SU-DHL-6 (cell line): ENCODE measurements at regions not wholly inside any gene's neighbourhood (a gene's known extent, or its start where the extent isn't known, plus 50 kb on each side); places are given as distances from the start of the nearest gene placed in this dataset.

Experiments
- H2AFZ ChIP-seq: fragments of 200-600 bp; sonication (generic); 2 replicates; pipeline ENCODE4 v1.6.1; 2014; ENCODE audit warnings: low read depth, mild to moderate bottlenecking, moderate library complexity, mixed read lengths, antibody characterized with exemption, low read length; ENCODE audit not compliant: severe bottlenecking
- H3F3A ChIP-seq: fragments of 200-600 bp; shearing (Covaris generic); 2 replicates; pipeline ENCODE4 v1.6.0; 2016; ENCODE audit warnings: antibody characterized with exemption, mild to moderate bottlenecking; ENCODE audit not compliant: insufficient read depth
- H3K27ac ChIP-seq: fragments of 200-600 bp; sonication (generic); 2 replicates; pipeline ENCODE4 v1.5.1; 2016; ENCODE audit warnings: low read depth, mild to moderate bottlenecking, low read length, moderate library complexity, mixed read lengths
- H3K27me3 ChIP-seq: fragments of 200-600 bp; sonication (generic), shearing (Covaris generic); 2 replicates; pipeline ENCODE4 v1.6.0; 2014; ENCODE audit warnings: mild to moderate bottlenecking, low read length
- H3K36me3 ChIP-seq: fragments of 200-600 bp; sonication (generic); 2 replicates; pipeline ENCODE4 v1.6.1; 2014; ENCODE audit warnings: mild to moderate bottlenecking, low read length, mixed read lengths
- H3K4me2 ChIP-seq: fragments of 300-600, 200-600 bp; shearing (Covaris generic), sonication (generic); 2 replicates; pipeline ENCODE4 v1.6.0; 2014; ENCODE audit warnings: low read length, low read depth, mild to moderate bottlenecking; ENCODE audit not compliant: poor library complexity, severe bottlenecking
- H3K4me3 ChIP-seq: fragments of 200-600 bp; sonication (generic); 2 replicates; pipeline ENCODE4 v1.5.1; 2014; ENCODE audit warnings: antibody characterized with exemption, low read length, mild to moderate bottlenecking, mixed read lengths; ENCODE audit not compliant: insufficient read depth, poor library complexity, severe bottlenecking
- H3K79me2 ChIP-seq: fragments of 200-600 bp; sonication (generic); 2 replicates; pipeline ENCODE4 v1.6.1; 2014; ENCODE audit warnings: mild to moderate bottlenecking, low read length, moderate library complexity; ENCODE audit not compliant: insufficient read depth
- H3K9ac ChIP-seq: fragments of 200-600 bp; sonication (generic); 2 replicates; pipeline ENCODE4 v1.7.0; 2014; ENCODE audit warnings: mild to moderate bottlenecking, low read length
- H3K9me2 ChIP-seq: fragments of 200-600 bp; sonication (generic); replicated peaks from 2 replicates; pipeline ENCODE4 v1.6.1; 2014; ENCODE audit warnings: low read length; ENCODE audit not compliant: insufficient read depth
- H3K9me3 ChIP-seq: fragments of 200-600 bp; sonication (generic); 2 replicates; pipeline ENCODE4 v1.6.1; 2014; ENCODE audit warnings: low read length, mixed read lengths; ENCODE audit not compliant: insufficient read depth
- H4K20me1 ChIP-seq: fragments of 200-600 bp; sonication (generic); 2 replicates; pipeline ENCODE4 v1.6.1; 2014; ENCODE audit warnings: low read depth, mild to moderate bottlenecking, antibody characterized with exemption, low read length, moderate library complexity, mixed read lengths
- EZH2phosphoT487 ChIP-seq: fragments of 200-600 bp; sonication (generic), shearing (Covaris generic); conservative IDR thresholded peaks from 2 replicates; pipeline ENCODE4 v1.6.1; 2018; ENCODE audit warnings: mild to moderate bottlenecking, antibody characterized with exemption, low read length, moderate library complexity, mixed read lengths
- TF ChIP-seq, protein P1 (sequence below): fragments of 200-600 bp; sonication (generic); IDR thresholded peaks from one replicate; pipeline ENCODE4 v1.5.1; 2017; ENCODE audit warnings: antibody characterized with exemption, mild to moderate bottlenecking, low read length, moderate library complexity; ENCODE audit not compliant: insufficient read depth, poor library complexity, severe bottlenecking

DNA sequence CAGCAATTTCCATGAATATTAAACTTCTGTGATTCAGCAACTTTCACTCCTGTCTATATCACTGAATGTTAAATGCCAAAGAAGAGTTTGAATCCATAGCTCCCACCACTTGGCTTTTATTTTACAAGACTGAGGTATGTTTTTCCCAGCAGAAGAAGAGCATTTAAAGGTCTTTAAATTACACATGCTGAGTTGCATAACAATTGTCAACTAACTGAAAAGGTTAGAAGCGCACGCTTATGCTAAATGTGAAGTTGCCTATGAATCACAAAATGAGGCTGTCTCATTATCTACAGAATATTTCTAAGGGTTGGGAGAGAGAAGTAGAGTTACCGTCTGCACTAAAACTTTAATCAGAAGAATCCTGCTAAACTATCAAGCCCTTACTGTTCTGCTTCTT is 1086.3 kb downstream of the FAM181B start:
- H3K9me2 ChIP-seq, result no peaks in the 10 kb centered on the region
- no peak overlapping the region for H3K4me2 ChIP-seq
- no peaks in the 10 kb centered on the region for H3K79me2 ChIP-seq
- no peak overlapping the region for H2AFZ ChIP-seq
- H3F3A ChIP-seq, result no peaks in the 10 kb centered on the region
- H4K20me1 ChIP-seq, result no peaks in the 10 kb centered on the region
- no peak overlapping the region for H3K4me3 ChIP-seq
- no peak overlapping the region for H3K9ac ChIP-seq
- no peaks in the 10 kb centered on the region for H3K9me3 ChIP-seq
- H3K27me3 ChIP-seq, result no peaks in the 10 kb centered on the region
- H3K36me3 ChIP-seq, result no peaks in the 10 kb centered on the region
- TF ChIP-seq, protein P1, sequence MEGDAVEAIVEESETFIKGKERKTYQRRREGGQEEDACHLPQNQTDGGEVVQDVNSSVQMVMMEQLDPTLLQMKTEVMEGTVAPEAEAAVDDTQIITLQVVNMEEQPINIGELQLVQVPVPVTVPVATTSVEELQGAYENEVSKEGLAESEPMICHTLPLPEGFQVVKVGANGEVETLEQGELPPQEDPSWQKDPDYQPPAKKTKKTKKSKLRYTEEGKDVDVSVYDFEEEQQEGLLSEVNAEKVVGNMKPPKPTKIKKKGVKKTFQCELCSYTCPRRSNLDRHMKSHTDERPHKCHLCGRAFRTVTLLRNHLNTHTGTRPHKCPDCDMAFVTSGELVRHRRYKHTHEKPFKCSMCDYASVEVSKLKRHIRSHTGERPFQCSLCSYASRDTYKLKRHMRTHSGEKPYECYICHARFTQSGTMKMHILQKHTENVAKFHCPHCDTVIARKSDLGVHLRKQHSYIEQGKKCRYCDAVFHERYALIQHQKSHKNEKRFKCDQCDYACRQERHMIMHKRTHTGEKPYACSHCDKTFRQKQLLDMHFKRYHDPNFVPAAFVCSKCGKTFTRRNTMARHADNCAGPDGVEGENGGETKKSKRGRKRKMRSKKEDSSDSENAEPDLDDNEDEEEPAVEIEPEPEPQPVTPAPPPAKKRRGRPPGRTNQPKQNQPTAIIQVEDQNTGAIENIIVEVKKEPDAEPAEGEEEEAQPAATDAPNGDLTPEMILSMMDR, result no peak
- TF ChIP-seq EZH2phosphoT487, result no peak
- H3K27ac ChIP-seq, result no peak overlapping the region

DNA sequence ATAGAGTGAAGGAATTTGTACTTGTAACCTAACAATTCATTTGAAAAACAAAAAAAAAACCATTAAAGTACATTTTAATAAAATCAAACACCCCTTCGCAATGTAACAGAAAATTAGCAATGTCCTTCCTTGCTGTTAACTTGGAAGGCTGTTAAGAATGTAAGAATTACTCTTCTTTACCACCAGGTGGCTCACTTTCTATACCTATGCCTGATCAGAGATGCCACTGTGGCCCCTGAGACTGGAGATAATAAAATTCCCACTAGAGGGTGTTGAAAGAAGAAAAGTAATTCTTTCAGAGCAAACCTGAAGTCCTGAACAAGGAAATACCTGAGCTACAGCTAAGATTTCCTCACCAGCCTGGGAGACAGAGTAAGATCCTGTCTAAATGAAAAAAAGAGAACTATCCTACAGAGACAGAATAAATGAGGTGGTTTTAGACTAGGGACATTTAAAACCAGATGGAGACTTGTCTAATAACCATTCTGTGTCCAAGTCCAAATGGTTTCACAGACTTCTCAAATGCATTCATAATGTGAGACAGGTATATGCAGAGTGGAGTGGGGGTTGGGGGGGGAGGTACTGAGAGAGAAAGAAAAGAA is 1089.3 kb downstream of the FAM181B start:
- Histone ChIP-seq H3K27me3 (no peaks in the 10 kb centered on the region), H3K27ac (no peak overlapping the region), H3K4me3 (no peak overlapping the region), H3K9me3 (no peaks in the 10 kb centered on the region), H3K79me2 (no peaks in the 10 kb centered on the region), H3K9me2 (no peaks in the 10 kb centered on the region), H2AFZ (no peak overlapping the region), H3F3A (no peaks in the 10 kb centered on the region), H3K9ac (no peak overlapping the region), H3K4me2 (no peak overlapping the region), H3K36me3 (no peaks in the 10 kb centered on the region), H4K20me1 (no peaks in the 10 kb centered on the region)
- TF ChIP-seq, protein P1, result peak; percentile 64
- TF ChIP-seq EZH2phosphoT487, result no peak

DNA sequence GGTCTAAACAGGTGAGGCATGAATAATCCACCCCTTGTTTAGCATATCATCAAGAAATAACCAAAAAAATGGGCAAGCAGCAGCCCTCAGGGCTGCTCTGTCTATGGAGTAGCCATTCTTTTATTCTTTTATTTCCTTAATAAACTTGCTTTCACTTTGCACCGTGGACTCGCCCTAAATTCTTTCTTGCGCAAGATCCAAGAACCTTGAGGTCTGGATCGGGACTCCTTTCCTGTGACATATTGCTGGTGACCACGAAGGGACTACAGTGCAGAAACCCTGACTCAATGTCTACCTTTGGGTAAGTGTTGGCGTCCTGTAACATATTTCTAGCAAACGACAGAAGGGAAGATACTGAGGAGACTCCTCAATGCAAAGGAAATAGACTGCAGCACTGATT is 1099.2 kb downstream of the FAM181B start:
- H3K27me3 ChIP-seq, result no peaks in the 10 kb centered on the region
- H3K79me2 ChIP-seq, result no peaks in the 10 kb centered on the region
- H3K4me2 ChIP-seq, result no peak overlapping the region
- no peak overlapping the region for H2AFZ ChIP-seq
- no peak for TF ChIP-seq EZH2phosphoT487
- H4K20me1 ChIP-seq, result no peaks in the 10 kb centered on the region
- no peaks in the 10 kb centered on the region for H3K9me2 ChIP-seq
- no peak overlapping the region for H3K4me3 ChIP-seq
- H3K36me3 ChIP-seq, result no peaks in the 10 kb centered on the region
- no peaks in the 10 kb centered on the region for H3F3A ChIP-seq
- H3K9ac ChIP-seq, result no peak overlapping the region
- no peaks in the 10 kb centered on the region for H3K9me3 ChIP-seq
- H3K27ac ChIP-seq, result no peak overlapping the region

DNA sequence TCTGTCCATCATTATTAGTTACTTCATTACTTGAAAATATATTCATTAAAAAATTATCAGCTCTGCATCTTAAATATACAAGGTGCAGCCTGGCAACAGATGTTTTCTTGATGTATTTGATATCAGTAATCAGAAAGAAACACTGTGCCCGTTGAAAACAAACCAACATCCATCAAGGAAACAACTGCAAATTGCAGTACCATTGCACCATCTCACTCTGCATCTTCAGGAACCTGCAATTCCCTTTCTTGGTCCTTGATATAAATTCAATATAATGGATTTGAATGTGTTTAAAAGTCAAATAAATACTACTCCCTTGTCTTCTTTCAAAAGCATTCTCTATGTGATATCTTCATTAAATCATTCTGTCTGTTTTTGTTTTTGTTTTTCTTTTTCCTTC is 1131.2 kb downstream of the FAM181B start:
- no peak overlapping the region for H2AFZ ChIP-seq
- H3K9me3 ChIP-seq, result no peaks in the 10 kb centered on the region
- no peaks in the 10 kb centered on the region for H3K9me2 ChIP-seq
- H3F3A ChIP-seq, result no peaks in the 10 kb centered on the region
- H4K20me1 ChIP-seq, result peaks cover 2% of the 10 kb centered on the region; the same call in 1 of the 2 replicates
- TF ChIP-seq, protein P1, result no peak
- no peak for TF ChIP-seq EZH2phosphoT487
- no peaks in the 10 kb centered on the region for H3K27me3 ChIP-seq
- no peaks in the 10 kb centered on the region for H3K36me3 ChIP-seq
- no peak overlapping the region for H3K9ac ChIP-seq
- no peaks in the 10 kb centered on the region for H3K79me2 ChIP-seq
- no peak overlapping the region for H3K4me3 ChIP-seq
- no peak overlapping the region for H3K27ac ChIP-seq
- no peak overlapping the region for H3K4me2 ChIP-seq
